ENCODE measurements at regions not wholly inside any gene's neighbourhood (a gene's known extent, or its start where the extent isn't known, plus 50 kb on each side); places are given as distances from the start of the nearest gene placed in this dataset.

- no peaks in the 10 kb centered on the region for H3K36me3 ChIP-seq
- no peaks in the 10 kb centered on the region for H3K9me3 ChIP-seq
- TF ChIP-seq, protein P1, sequence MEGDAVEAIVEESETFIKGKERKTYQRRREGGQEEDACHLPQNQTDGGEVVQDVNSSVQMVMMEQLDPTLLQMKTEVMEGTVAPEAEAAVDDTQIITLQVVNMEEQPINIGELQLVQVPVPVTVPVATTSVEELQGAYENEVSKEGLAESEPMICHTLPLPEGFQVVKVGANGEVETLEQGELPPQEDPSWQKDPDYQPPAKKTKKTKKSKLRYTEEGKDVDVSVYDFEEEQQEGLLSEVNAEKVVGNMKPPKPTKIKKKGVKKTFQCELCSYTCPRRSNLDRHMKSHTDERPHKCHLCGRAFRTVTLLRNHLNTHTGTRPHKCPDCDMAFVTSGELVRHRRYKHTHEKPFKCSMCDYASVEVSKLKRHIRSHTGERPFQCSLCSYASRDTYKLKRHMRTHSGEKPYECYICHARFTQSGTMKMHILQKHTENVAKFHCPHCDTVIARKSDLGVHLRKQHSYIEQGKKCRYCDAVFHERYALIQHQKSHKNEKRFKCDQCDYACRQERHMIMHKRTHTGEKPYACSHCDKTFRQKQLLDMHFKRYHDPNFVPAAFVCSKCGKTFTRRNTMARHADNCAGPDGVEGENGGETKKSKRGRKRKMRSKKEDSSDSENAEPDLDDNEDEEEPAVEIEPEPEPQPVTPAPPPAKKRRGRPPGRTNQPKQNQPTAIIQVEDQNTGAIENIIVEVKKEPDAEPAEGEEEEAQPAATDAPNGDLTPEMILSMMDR (IDR thresholded peaks at IDR 0.05): no peak
- peaks cover 34% of the 10 kb centered on the region for H3K27me3 ChIP-seq
- H3K27ac ChIP-seq: no peak overlapping the region
- no peak overlapping the region for H3K4me3 ChIP-seq (ENCODE audit: low read depth in 1 of 2, low read length in 1 of 2)
- no peaks in the 10 kb centered on the region for H3K4me1 ChIP-seq (ENCODE audit: control insufficient read depth in 1 of 2, insufficient read depth in 1 of 2, low read depth in 1 of 2, low read length in 1 of 2)
Measured at GRCh38 chr20:60507087-60507694, 549.0 kb downstream of the CDH26 start.

DNA sequence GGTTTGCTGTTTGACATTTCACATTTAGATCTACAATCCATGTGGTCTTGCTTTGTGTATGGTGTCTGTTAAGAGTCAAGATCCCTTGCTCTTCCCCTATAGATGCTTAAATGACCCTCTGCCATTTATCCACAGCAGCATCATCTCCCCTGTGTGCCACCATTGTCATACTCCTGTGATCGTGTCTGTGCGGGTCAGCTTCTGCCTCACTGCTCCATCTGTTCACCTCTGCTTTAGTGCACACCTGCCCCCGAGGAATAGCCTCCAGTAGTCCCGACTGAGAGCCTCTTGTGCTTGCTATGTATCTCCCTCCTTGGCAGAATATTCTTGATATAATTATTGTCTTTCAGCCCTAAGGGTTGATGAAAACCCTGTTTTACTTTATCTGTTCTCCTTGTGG, 551.2 kb downstream of the CDH26 start:
- no peak overlapping the region for H3K4me3 ChIP-seq (ENCODE audit: low read depth in 1 of 2, low read length in 1 of 2)
- TF ChIP-seq, protein P1 (IDR thresholded peaks at IDR 0.05): no peak
- no peaks in the 10 kb centered on the region for H3K9me3 ChIP-seq
- H3K27ac ChIP-seq: no peak overlapping the region
- H3K36me3 ChIP-seq: no peaks in the 10 kb centered on the region
- peaks cover 31% of the 10 kb centered on the region for H3K27me3 ChIP-seq
- H3K4me1 ChIP-seq (ENCODE audit: control insufficient read depth in 1 of 2, insufficient read depth in 1 of 2, low read depth in 1 of 2, low read length in 1 of 2): no peaks in the 10 kb centered on the region

GRCh38 chr20:60510356-60510755, 552.1 kb downstream of the CDH26 start:
- Histone ChIP-seq H3K27me3 (peaks cover 23% of the 10 kb centered on the region), H3K4me3 (ENCODE audit: low read depth in 1 of 2, low read length in 1 of 2) (no peak overlapping the region), H3K9me3 (no peaks in the 10 kb centered on the region), H3K4me1 (ENCODE audit: control insufficient read depth in 1 of 2, insufficient read depth in 1 of 2, low read depth in 1 of 2, low read length in 1 of 2) (no peaks in the 10 kb centered on the region), H3K36me3 (no peaks in the 10 kb centered on the region), H3K27ac (no peak overlapping the region)
- TF ChIP-seq, protein P1 (IDR thresholded peaks at IDR 0.05): no peak

DNA sequence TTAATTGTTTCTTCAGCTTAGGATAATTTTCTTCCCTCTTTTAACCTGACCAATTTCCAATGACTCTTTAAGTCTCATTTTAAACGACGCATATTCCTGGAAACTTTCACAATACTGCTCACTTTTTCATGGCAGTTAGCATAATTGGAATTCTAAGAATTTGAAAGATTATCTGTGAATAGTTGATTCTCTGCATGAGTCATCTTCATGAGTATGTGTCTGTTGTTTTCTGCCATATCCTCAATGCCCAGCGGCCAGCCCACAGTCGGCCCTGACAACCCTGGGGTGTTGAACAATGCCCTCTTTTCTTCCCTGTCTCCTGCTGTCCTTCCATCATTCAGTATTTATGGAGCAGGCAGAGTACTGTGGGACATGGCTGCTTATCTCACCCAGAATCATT, 554.2 kb downstream of the CDH26 start:
- Histone ChIP-seq H3K36me3 (no peaks in the 10 kb centered on the region), H3K27me3 (peaks cover 20% of the 10 kb centered on the region), H3K4me1 (ENCODE audit: control insufficient read depth in 1 of 2, insufficient read depth in 1 of 2, low read depth in 1 of 2, low read length in 1 of 2) (no peaks in the 10 kb centered on the region), H3K4me3 (ENCODE audit: low read depth in 1 of 2, low read length in 1 of 2) (no peak overlapping the region), H3K9me3 (no peaks in the 10 kb centered on the region), H3K27ac (no peak overlapping the region)
- TF ChIP-seq, protein P1 (IDR thresholded peaks at IDR 0.05): no peak

DNA sequence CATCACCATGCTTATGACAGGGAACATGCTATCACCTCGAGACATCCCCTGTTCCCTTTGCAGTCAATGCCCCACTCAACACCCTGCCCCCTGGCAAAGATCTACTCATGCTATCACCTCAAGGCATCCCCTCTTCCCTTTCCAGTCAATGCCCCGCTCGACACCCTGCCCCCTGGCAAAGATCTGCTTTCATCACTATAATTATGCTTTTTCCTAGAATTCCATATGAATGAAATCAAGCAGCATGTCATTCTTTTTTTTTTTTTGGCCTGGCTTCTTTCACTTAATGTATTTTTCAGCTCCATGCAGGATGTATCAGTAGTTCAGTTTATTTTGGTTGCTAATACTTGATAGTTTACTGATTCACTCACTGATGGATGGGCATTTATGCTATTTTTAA, 554.9 kb downstream of the CDH26 start:
- TF ChIP-seq, protein P1 (IDR thresholded peaks at IDR 0.05): no peak
- Histone ChIP-seq H3K36me3 (no peaks in the 10 kb centered on the region), H3K4me3 (ENCODE audit: low read depth in 1 of 2, low read length in 1 of 2) (no peak overlapping the region), H3K27ac (no peak overlapping the region), H3K27me3 (peaks cover 23% of the 10 kb centered on the region), H3K9me3 (no peaks in the 10 kb centered on the region), H3K4me1 (ENCODE audit: control insufficient read depth in 1 of 2, insufficient read depth in 1 of 2, low read depth in 1 of 2, low read length in 1 of 2) (no peaks in the 10 kb centered on the region)
